CD4-positive, alpha-beta T cell (primary cell): ENCODE measurements at regions not wholly inside any gene's neighbourhood (a gene's known extent, or its start where the extent isn't known, plus 50 kb on each side); places are given as distances from the start of the nearest gene placed in this dataset.

Source experiments
- ATAC-seq: fragments of 200-7000 bp; cut with Tn5 transposase; one replicate; pipeline ENCODE4 v1.10.0; 2022; ENCODE audit warnings: mild to moderate bottlenecking; ENCODE audit not compliant: poor library complexity
- CTCF ChIA-PET: fragments of 350-600 bp; sonication (Branson Sonifier 250); formaldehyde crosslinking; loops from one replicate; lab custom pipeline; 2021; ENCODE audit warnings: antibody characterized with exemption, inconsistent platforms; lab: Charles Lee
- POLR2A ChIA-PET: fragments of 350-600 bp; sonication (Branson Sonifier 250); formaldehyde crosslinking; loops from one replicate; lab custom pipeline; 2021; ENCODE audit warnings: antibody characterized with exemption, inconsistent platforms; lab: Charles Lee
- DNase-seq, 14 experiments: peaks; one replicate each; pipeline ENCODE4 v3.0.0-alpha.2; 2013 to 2020; ENCODE audit warnings: mixed read lengths in 2 of 14
- H3K27ac ChIP-seq, 2 donors: one replicate each; pipeline versions ENCODE4 v1.5.1 to v1.7.0; 2013; ENCODE audit warnings: low read length in 2 of 2, low read depth in 1 of 2, mild to moderate bottlenecking in 1 of 2
- H3K27me3 ChIP-seq, 2 experiments: 1 replicate in 1 of 2; 2 replicates in 1 of 2; pipeline versions ENCODE4 v1.6.1 to v1.7.0; 2013; ENCODE audit warnings: low read length in 2 of 2, control low read depth in 1 of 2, mild to moderate bottlenecking in 1 of 2, moderate library complexity in 1 of 2; ENCODE audit not compliant: insufficient read depth in 2 of 2, control insufficient read depth in 1 of 2
- H3K36me3 ChIP-seq: one replicate; pipeline ENCODE4 v1.6.1; 2013; ENCODE audit warnings: low read length, control low read depth; ENCODE audit not compliant: insufficient read depth
- H3K4me1 ChIP-seq: one replicate; pipeline ENCODE4 v1.6.1; 2013; ENCODE audit warnings: low read length, control low read depth; ENCODE audit not compliant: insufficient read depth
- H3K4me3 ChIP-seq: one replicate; pipeline ENCODE4 v1.5.1; 2013; ENCODE audit warnings: mild to moderate bottlenecking, low read length, moderate library complexity
- H3K9me3 ChIP-seq, 2 experiments: 1 replicate in 1 of 2; 2 replicates in 1 of 2; pipeline versions ENCODE4 v1.6.1 to v1.7.0; 2013; ENCODE audit warnings: low read length in 2 of 2, mild to moderate bottlenecking in 2 of 2, control low read depth in 1 of 2, moderate library complexity in 1 of 2; ENCODE audit not compliant: control insufficient read depth in 1 of 2, insufficient read depth in 1 of 2
- H3K27ac Mint-ChIP-seq: one replicate; pipeline ENCODE4 v1.8.0; 2020; ENCODE audit warnings: mixed read lengths
- H3K27me3 Mint-ChIP-seq: one replicate; pipeline ENCODE4 v1.8.0; 2021; ENCODE audit warnings: mixed read lengths
- H3K36me3 Mint-ChIP-seq: one replicate; pipeline ENCODE4 v1.8.0; 2021; ENCODE audit warnings: low read depth, mixed read lengths
- H3K4me1 Mint-ChIP-seq: one replicate; pipeline ENCODE4 v1.8.0; 2021; ENCODE audit warnings: low read depth, mixed read lengths
- H3K4me3 Mint-ChIP-seq: one replicate; pipeline ENCODE4 v1.8.0; 2020; ENCODE audit warnings: mild to moderate bottlenecking, mixed read lengths
- H3K9me3 Mint-ChIP-seq: one replicate; pipeline ENCODE4 v1.8.0; 2020; ENCODE audit warnings: mixed read lengths
- intact Hi-C, 2 experiments: fragments of 100-400 bp; cut with DNase I in 1 of 2; cut with micrococcal nuclease in 1 of 2; formaldehyde crosslinking; loops; one replicate each; pipeline versions ENCODE4 v1.15.1 to v1.9.0; 2023 to 2025; cut with DNase I, micrococcal nuclease
- TF ChIP-seq, protein P1 (sequence below): fragments of 200-600 bp; IDR thresholded peaks from one replicate; pipeline ENCODE4 v1.8.0; 2022; ENCODE audit warnings: antibody characterized with exemption, mild to moderate bottlenecking

DNA sequence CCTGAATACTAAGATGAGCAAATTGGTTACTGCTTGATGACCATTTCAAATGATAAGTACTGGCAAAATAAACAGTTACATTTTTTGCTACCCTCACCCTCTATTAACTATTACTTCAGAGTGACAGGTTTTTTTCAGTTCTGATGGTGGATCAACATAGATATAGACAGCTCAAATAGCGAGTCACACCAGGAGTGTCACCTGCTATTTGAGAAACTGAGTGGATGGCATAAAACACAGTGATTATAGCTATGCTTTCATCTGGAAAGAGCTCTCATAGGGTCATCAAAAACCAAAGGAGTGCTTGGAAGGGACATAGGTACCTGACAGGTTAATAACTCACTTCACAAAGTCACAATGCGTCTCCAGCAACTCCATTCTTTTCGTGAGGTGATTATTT, 244.5 kb upstream of the C9orf72 start:
- H3K27ac ChIP-seq: no peak overlapping the region
- TF ChIP-seq, protein P1, sequence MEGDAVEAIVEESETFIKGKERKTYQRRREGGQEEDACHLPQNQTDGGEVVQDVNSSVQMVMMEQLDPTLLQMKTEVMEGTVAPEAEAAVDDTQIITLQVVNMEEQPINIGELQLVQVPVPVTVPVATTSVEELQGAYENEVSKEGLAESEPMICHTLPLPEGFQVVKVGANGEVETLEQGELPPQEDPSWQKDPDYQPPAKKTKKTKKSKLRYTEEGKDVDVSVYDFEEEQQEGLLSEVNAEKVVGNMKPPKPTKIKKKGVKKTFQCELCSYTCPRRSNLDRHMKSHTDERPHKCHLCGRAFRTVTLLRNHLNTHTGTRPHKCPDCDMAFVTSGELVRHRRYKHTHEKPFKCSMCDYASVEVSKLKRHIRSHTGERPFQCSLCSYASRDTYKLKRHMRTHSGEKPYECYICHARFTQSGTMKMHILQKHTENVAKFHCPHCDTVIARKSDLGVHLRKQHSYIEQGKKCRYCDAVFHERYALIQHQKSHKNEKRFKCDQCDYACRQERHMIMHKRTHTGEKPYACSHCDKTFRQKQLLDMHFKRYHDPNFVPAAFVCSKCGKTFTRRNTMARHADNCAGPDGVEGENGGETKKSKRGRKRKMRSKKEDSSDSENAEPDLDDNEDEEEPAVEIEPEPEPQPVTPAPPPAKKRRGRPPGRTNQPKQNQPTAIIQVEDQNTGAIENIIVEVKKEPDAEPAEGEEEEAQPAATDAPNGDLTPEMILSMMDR: no peak
- Mint-ChIP-seq H3K36me3 (no peaks in the 10 kb centered on the region), H3K4me3 (no peak overlapping the region), H3K27me3 (peaks cover 5% of the 10 kb centered on the region), H3K4me1 (no peaks in the 10 kb centered on the region), H3K9me3 (no peaks in the 10 kb centered on the region), H3K27ac (no peak overlapping the region)
- H3K36me3 ChIP-seq: no peaks in the 10 kb centered on the region
- intact Hi-C loops: no loop called here
- ChIA-PET CTCF (no interaction called here), POLR2A (no interaction called here)
- H3K27me3 ChIP-seq: no peaks in the 10 kb centered on the region
- no peak overlapping the region for H3K4me3 ChIP-seq
- DNase-seq (no peak), ATAC-seq (no peak)
- H3K4me1 ChIP-seq: no peaks in the 10 kb centered on the region
- H3K9me3 ChIP-seq: no peaks in the 10 kb centered on the region

DNA sequence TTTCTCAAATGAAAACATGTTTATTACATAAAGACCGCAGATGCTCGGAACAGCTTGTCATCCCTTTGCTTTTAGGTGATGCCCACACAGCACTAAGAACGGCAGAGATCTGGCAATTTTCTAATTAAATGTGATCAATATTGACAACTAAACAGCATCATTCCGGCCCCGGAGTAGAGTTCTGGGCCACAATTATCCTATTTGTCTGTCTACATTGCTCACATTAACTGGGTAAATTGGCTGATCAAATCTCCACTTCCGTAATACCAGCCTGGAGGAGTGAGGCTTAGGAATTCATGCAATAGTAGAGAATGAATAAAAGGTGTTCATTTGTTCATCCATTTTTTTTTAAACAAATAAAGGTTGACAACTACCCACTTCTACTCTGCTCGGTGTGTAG, 245.1 kb upstream of the C9orf72 start:
- POLR2A ChIA-PET: no interaction called here
- intact Hi-C loops: no loop called here

DNA sequence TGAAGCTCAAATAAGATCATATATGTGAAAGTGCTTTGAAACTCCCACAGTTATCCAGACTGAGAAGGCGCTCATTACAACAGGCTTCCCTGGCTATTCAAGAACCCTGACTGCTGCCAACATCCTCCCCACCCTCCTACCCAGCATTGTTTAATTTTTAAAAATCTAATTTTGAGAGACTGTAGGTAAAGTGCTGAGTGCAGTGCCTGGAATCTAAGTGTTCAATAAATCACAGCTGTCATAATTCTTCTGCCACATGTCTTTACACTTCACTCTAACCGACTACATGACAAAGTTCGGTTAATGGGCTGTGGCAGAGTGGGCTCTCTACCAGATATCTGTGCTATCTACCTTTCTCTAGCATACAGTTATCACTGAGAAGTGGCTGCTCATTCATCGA, 255.6 kb upstream of the C9orf72 start:
- POLR2A ChIA-PET: no interaction called here

More for the DNA sequence above, 245.1 kb upstream of the C9orf72 start:
- peaks cover 5% of the 10 kb centered on the region for H3K27me3 Mint-ChIP-seq
- no peaks in the 10 kb centered on the region for H3K36me3 ChIP-seq
- H3K4me3 ChIP-seq: no peak overlapping the region
- H3K4me1 ChIP-seq: no peaks in the 10 kb centered on the region
- no peak overlapping the region for H3K4me3 Mint-ChIP-seq
- CTCF ChIA-PET: no interaction called here
- no peaks in the 10 kb centered on the region for H3K4me1 Mint-ChIP-seq
- no peaks in the 10 kb centered on the region for H3K9me3 Mint-ChIP-seq
- no peak for DNase-seq
- no peak overlapping the region for H3K27ac ChIP-seq
- H3K27me3 ChIP-seq: no peaks in the 10 kb centered on the region
- ATAC-seq: no peak
- TF ChIP-seq, protein P1: no peak
- H3K27ac Mint-ChIP-seq: no peak overlapping the region
- H3K36me3 Mint-ChIP-seq: no peaks in the 10 kb centered on the region
- no peaks in the 10 kb centered on the region for H3K9me3 ChIP-seq

More for the DNA sequence above, 255.6 kb upstream of the C9orf72 start:
- Mint-ChIP-seq H3K27me3 (no peaks in the 10 kb centered on the region), H3K4me3 (no peak overlapping the region), H3K9me3 (peaks cover 2% of the 10 kb centered on the region), H3K27ac (no peak overlapping the region), H3K36me3 (no peaks in the 10 kb centered on the region), H3K4me1 (no peaks in the 10 kb centered on the region)
- Histone ChIP-seq H3K4me1 (no peaks in the 10 kb centered on the region), H3K9me3 (no peaks in the 10 kb centered on the region), H3K27ac (no peak overlapping the region), H3K27me3 (no peaks in the 10 kb centered on the region), H3K36me3 (no peaks in the 10 kb centered on the region), H3K4me3 (no peak overlapping the region)
- TF ChIP-seq, protein P1: no peak
- intact Hi-C loops: no loop called here
- no peak for DNase-seq
- no peak for ATAC-seq
- CTCF ChIA-PET: no interaction called here
